ENCODE measurements at regions not wholly inside any gene's neighbourhood (a gene's known extent, or its start where the extent isn't known, plus 50 kb on each side); places are given as distances from the start of the nearest gene placed in this dataset.

GRCh38 chr6:145047891-145048290 lies 687.4 kb downstream of the EPM2A start:
- TF ChIP-seq CTCF (IDR thresholded peaks at IDR 0.05) (no peak), POLR2AphosphoS5 (IDR thresholded peaks at IDR 0.05) (no peak), EP300 (IDR thresholded peaks at IDR 0.05) (no peak)

Measured in upper lobe of left lung (tissue), 4 donors.